HG03025 (cell line): ENCODE measurements at regions not wholly inside any gene's neighbourhood (a gene's known extent, or its start where the extent isn't known, plus 50 kb on each side); places are given as distances from the start of the nearest gene placed in this dataset.
A peak's percentile ranks its signal among the peaks of the same experiment; 100 is the strongest.

Experiments used
- ATAC-seq: cut with Tn5 transposase; IDR thresholded peaks from one replicate; pipeline ENCODE4 v1.9.1; 2021; ENCODE audit warnings: mild to moderate bottlenecking, moderate library complexity; ENCODE audit not compliant: unreplicated experiment, low FRiP score

DNA sequence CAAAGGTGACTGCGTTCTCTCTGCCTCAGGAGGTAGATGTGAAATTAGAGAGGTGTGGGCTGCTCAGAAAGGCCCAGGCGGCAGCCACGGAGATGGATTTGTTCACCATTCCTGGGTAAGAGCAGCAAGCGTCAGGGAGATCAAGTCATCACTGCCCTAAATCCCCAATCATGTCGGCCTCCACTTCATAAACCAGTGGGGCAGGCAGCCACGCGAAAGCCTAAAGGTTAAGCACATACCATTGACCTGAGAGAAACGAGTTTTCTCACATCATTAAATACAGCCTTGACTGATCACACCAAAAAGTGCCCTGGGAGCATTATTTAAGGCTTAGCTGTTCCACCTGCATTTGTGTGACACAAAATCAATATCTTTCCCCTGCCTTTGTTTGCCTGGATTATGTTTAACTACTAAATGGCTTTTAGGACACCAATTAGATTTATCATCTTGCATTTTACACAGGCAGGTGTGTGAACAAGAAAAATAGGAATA, 50.7 kb upstream of the FOXB1 start:
- no peak for ATAC-seq

- ATAC-seq, result no peak
Observed at GRCh38 chr15:59952960-59953359, 51.2 kb upstream of the FOXB1 start.

DNA sequence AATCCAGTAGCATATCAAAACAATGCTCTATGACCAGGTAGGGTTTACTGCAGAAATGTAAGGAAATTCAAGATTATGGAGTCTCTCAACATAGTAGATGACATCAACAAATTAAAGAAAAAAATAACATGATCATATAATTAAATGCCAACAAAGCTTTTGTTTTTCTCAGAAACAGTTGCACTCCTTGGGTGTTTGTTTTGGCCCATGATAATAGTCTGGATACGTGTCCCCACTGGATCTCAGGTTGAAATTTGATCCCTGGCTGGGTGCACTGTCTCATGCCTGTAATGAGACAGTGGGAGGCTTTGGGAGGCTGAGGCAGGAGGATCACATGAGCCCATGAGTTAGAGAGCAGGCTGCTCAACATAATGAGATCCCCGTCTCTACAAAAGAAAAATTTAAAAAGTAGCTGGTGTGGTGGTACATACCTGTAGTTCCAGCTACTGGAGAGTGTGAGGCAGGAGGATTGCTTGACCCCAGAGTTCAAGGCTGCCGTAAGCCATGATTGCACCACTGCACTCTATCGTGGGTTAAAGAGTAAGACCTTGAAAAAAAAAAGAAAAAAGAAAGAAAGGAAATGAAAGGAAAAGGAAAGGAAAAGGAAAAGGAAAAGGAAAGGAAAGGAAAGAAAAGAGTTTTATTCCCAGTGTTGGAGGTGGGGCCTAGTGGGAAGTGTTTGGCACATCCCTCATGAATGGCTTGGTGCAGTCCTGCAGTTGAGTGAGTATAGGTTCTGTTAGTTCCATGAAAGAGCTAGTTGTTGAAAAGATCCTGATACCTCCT, 53.3 kb upstream of the FOXB1 start:
- no peak for ATAC-seq

GRCh38 chr15:59948924-59949613, 55.0 kb upstream of the FOXB1 start:
- ATAC-seq, result no peak

GRCh38 chr15:59946084-59946483, 58.0 kb upstream of the FOXB1 start:
- no peak for ATAC-seq

DNA sequence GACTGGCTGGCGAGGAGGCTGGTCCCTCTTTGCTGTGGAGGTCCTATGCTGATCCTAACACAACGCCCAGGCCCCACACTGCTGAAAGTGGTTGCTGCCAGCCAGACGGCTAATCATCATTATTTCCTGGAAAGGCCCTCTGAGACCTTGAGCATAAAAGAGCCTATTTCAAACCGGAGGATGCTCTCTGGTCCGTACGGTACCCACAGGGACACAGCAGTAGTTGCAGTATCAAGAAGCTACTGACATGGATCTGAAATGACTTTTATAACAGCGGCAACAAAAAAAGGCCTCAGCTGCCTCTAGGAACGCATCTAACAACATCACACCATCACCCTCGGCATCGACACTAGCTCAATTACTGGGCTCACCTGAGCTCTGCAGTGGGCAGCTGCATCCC, 59.1 kb upstream of the FOXB1 start:
- ATAC-seq, result no peak

- no peak for ATAC-seq
Observed at GRCh38 chr15:59941612-59942011, 62.5 kb upstream of the FOXB1 start.

- no peak for ATAC-seq
Observed at GRCh38 chr15:59940928-59941327, 63.2 kb upstream of the FOXB1 start.

DNA sequence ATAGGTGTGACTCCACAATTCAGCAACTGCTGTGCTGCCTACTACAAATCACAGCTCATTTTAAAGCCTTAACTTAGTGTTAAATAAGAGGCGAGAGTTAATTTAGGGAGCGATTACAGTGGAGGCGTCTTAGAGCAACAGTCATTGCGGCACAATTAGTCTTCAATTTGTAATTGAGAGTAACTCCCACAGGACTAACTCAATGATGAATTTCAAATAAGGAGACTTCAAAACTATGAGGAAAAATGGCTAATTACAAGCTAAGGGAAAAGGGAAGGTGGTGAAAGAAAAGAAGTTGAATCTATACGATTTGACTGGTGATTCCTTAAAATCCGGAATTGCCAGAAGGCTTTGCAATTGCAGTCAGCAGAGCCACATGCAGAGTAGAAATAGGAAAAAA, 63.7 kb upstream of the FOXB1 start:
- no peak for ATAC-seq

GRCh38 chr15:59936741-59937140, 67.4 kb upstream of the FOXB1 start:
- ATAC-seq, result no peak

GRCh38 chr15:59933607-59934006, 70.5 kb upstream of the FOXB1 start:
- ATAC-seq, result no peak

- ATAC-seq, result no peak
Observed at GRCh38 chr15:59931646-59932261, 72.4 kb upstream of the FOXB1 start.

DNA sequence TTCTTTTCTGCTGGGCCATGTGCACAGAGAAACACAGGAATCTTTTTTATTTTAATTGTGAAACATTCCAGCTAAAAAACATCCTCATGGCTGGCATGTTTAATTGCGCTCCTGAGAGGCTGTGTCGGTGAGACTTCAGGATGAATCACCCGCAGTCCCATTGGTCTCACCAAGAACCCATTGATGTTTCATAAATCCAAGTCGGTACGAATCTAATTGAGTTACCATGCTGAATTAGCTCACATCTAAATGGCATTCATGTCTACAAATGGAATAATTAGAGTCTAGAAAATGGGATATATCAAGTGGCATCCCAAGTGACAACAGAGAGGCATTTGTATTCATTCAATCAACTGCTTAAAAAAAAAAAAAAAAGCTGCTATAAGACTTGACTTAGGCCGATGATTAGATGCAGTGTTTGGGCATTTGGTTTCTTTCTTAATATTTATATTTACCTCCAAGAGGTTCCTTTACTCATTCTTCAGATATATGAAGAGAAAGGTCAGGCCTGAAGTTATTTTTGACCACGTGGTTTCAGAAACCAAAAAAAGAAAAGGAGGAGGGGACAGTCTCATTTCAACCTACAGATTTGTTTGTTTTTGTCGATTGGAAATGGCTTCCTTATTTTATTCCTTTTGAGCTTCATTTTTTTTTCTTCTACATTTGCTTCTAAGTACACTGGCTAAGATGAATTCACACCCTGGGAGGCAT, 79.1 kb upstream of the FOXB1 start:
- ATAC-seq, result no peak

GRCh38 chr15:59924096-59924495, 80.0 kb upstream of the FOXB1 start:
- no peak for ATAC-seq

DNA sequence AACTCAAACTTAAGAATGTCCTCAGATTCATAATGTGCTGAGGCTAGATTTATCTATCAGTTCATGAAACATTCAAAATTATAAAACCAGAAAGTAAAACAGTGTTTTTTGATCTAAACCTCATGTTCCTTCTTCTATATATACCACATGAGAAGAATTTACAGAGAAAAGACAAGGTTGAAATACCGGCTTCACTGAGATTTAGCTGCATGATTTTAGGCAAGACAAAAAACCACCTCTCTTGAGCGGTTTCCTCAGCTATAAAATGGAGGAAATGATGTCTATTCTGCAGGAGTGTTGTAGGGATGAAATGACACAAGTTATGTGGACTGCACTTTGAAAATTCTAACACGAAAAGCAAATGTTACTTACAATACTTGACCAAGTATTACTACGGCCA, 80.6 kb upstream of the FOXB1 start:
- no peak for ATAC-seq

DNA sequence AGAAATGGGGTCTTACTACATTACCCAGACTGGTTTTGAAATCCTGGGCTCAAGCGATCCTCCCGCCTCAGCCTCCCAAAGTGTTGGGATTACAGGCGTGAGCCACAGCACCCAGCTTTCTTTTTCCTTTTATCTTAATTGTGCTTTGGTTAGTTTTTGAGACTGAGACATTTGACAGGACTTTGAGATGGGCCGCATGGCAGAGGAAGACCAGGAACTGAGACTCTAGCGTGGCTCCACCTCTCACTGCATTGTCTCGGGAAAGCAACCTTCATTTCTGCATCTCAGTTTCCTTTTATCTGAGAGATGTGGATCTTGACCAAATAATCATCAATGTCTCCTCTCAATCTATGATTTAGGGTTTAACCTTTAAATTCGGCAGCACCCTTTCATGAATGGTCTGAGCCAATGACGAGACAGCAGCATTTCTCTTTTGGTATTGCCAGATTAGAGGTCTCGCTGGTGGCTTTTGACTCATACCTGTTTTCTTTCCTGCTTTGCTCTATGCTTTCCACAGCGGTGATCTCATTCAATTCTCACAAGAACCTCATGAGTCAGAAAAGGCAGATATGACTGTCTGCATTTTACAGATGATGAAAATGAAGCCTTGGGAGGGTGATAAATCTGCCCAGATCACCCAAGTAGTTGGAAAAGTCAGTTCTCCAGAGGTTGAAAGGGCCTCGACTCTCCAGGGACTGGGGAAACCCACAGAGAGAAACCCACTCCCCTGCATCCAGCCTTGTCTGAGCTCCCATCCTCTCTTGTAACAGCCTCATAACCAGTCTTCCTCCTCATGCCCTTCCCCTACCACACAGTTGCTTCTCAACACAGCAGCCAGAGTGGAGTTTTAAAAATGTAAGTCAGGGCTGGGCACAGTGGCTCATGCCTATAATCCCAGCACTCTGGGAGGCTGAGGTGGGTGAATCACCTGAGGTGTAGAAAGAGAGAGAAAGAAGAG, 84.8 kb upstream of the FOXB1 start:
- peak; percentile 75 for ATAC-seq

GRCh38 chr15:59917504-59918157, 86.5 kb upstream of the FOXB1 start:
- peak; percentile 77 for ATAC-seq

- no peak for ATAC-seq
Observed at GRCh38 chr15:59906046-59906445, 98.1 kb upstream of the FOXB1 start.

DNA sequence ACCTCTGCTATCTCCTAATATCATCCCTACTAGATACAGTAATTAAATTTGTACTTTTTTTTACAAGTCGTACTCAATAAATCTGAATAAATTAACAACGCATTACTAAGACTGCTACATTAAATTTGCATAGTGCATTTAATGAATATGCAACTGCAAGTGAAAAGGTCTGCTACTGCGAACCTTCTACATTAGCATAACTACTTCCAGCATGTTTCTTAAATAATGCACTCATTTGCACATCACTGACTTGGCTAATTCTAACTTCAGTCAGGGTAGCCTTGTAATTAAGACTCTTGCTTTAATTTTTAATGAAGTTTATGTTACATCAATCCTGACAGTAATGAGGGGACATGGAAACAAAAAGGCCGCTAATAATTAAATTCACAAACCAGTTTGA, 98.9 kb upstream of the FOXB1 start:
- ATAC-seq, result no peak
